Suprapubic skin (tissue), 4 donors: ENCODE measurements at regions not wholly inside any gene's neighbourhood (a gene's known extent, or its start where the extent isn't known, plus 50 kb on each side); places are given as distances from the start of the nearest gene placed in this dataset.

Experiments
- DNase-seq, 2 donors: peaks; one replicate each; pipeline ENCODE4 v3.0.0-alpha.2; 2019; ENCODE audit warnings: low spot score in 2 of 2
- H3K27ac ChIP-seq: fragments of 200-600 bp; sonication (generic); one replicate; pipeline ENCODE4 v1.5.1; 2019
- H3K27me3 ChIP-seq: fragments of 200-600 bp; sonication (generic); one replicate; pipeline ENCODE4 v1.5.1; 2019
- H3K36me3 ChIP-seq: fragments of 200-600 bp; sonication (generic); one replicate; pipeline ENCODE4 v1.5.1; 2019
- H3K4me1 ChIP-seq: fragments of 200-600 bp; sonication (generic); one replicate; pipeline ENCODE4 v1.5.1; 2019
- H3K4me3 ChIP-seq: fragments of 200-600 bp; sonication (generic); one replicate; pipeline ENCODE4 v1.5.1; 2019; ENCODE audit warnings: mild to moderate bottlenecking
- H3K9me3 ChIP-seq: fragments of 200-600 bp; sonication (generic); one replicate; pipeline ENCODE4 v1.5.1; 2019
- CTCF ChIP-seq, 2 donors: fragments of 200-600 bp in 1 of 2; fragments of 450-650 bp in 1 of 2; sonication (generic) in 1 of 2; IDR thresholded peaks; one replicate each; pipeline ENCODE4 v1.5.1; 2016 to 2019; ENCODE audit warnings: antibody characterized with exemption in 2 of 2, mild to moderate bottlenecking in 1 of 2, moderate library complexity in 1 of 2
- EP300 ChIP-seq: sonication (generic); formaldehyde crosslinking; IDR thresholded peaks from one replicate; pipeline ENCODE4 v1.6.1; 2017; ENCODE audit warnings: antibody characterized with exemption
- POLR2A ChIP-seq, 2 donors: fragments of 450-650 bp; IDR thresholded peaks; one replicate each; pipeline ENCODE4 v1.6.1; 2017; ENCODE audit warnings: antibody characterized with exemption in 2 of 2, mild to moderate bottlenecking in 2 of 2, moderate library complexity in 2 of 2
- POLR2AphosphoS5 ChIP-seq, 3 donors: sonication (generic); formaldehyde crosslinking; IDR thresholded peaks; one replicate each; pipeline ENCODE4 v1.6.1; 2017; ENCODE audit warnings: antibody characterized with exemption in 3 of 3
- WGBS: methylation state at CpG from one replicate; pipeline ENCODE4 v1.1.5; 2018; 5-methylcytosine and 5-hydroxymethylcytosine counted together

- no peak for DNase-seq
- WGBS, result 66% methylated on average over 1 of the region's 1 CpG
- TF ChIP-seq POLR2A (IDR thresholded peaks at IDR 0.05) (no peak), EP300 (no peak), POLR2AphosphoS5 (IDR thresholded peaks at IDR 0.05) (no peak), CTCF (IDR thresholded peaks at IDR 0.05) (no peak)
- Histone ChIP-seq H3K9me3 (no peaks in the 10 kb centered on the region), H3K27ac (no peak overlapping the region), H3K36me3 (no peaks in the 10 kb centered on the region), H3K27me3 (no peaks in the 10 kb centered on the region), H3K4me1 (no peaks in the 10 kb centered on the region), H3K4me3 (no peak overlapping the region)
Observed at GRCh38 chr14:28098856-28099255, 667.7 kb upstream of the FOXG1 start.

- Histone ChIP-seq H3K9me3 (no peaks in the 10 kb centered on the region), H3K4me1 (no peaks in the 10 kb centered on the region), H3K4me3 (no peak overlapping the region), H3K36me3 (no peaks in the 10 kb centered on the region), H3K27me3 (no peaks in the 10 kb centered on the region), H3K27ac (no peak overlapping the region)
- no peak for DNase-seq
- TF ChIP-seq EP300 (no peak), POLR2A (IDR thresholded peaks at IDR 0.05) (no peak), CTCF (IDR thresholded peaks at IDR 0.05) (no peak), POLR2AphosphoS5 (IDR thresholded peaks at IDR 0.05) (no peak)
Observed at GRCh38 chr14:28102001-28102400, 664.6 kb upstream of the FOXG1 start.

GRCh38 chr14:28102814-28103213 lies 663.8 kb upstream of the FOXG1 start:
- no peak overlapping the region for H3K27ac ChIP-seq
- no peak for DNase-seq
- TF ChIP-seq POLR2A (IDR thresholded peaks at IDR 0.05), result no peak
- no peak for TF ChIP-seq CTCF (IDR thresholded peaks at IDR 0.05)
- no peak for TF ChIP-seq POLR2AphosphoS5 (IDR thresholded peaks at IDR 0.05)
- TF ChIP-seq EP300, result no peak
- no peaks in the 10 kb centered on the region for H3K9me3 ChIP-seq
- no peaks in the 10 kb centered on the region for H3K36me3 ChIP-seq
- 64% methylated on average over 3 of the region's 3 CpGs for WGBS
- no peaks in the 10 kb centered on the region for H3K4me1 ChIP-seq
- H3K4me3 ChIP-seq, result no peak overlapping the region
- H3K27me3 ChIP-seq, result no peaks in the 10 kb centered on the region

- Histone ChIP-seq H3K4me3 (no peak overlapping the region), H3K27ac (no peak overlapping the region), H3K36me3 (no peaks in the 10 kb centered on the region), H3K27me3 (no peaks in the 10 kb centered on the region), H3K4me1 (no peaks in the 10 kb centered on the region), H3K9me3 (peaks cover 4% of the 10 kb centered on the region)
- 82% methylated on average over 2 of the region's 2 CpGs for WGBS
- no peak for DNase-seq
- TF ChIP-seq CTCF (IDR thresholded peaks at IDR 0.05) (no peak), POLR2A (IDR thresholded peaks at IDR 0.05) (no peak), POLR2AphosphoS5 (IDR thresholded peaks at IDR 0.05) (no peak), EP300 (no peak)
Observed at GRCh38 chr14:28113311-28113710, 653.3 kb upstream of the FOXG1 start.

GRCh38 chr14:28116716-28117115 lies 649.9 kb upstream of the FOXG1 start:
- no peaks in the 10 kb centered on the region for H3K4me1 ChIP-seq
- H3K4me3 ChIP-seq, result no peak overlapping the region
- no peak for DNase-seq
- H3K36me3 ChIP-seq, result no peaks in the 10 kb centered on the region
- TF ChIP-seq EP300, result no peak
- no peak for TF ChIP-seq POLR2A (IDR thresholded peaks at IDR 0.05)
- no peak for TF ChIP-seq CTCF (IDR thresholded peaks at IDR 0.05)
- no peak for TF ChIP-seq POLR2AphosphoS5 (IDR thresholded peaks at IDR 0.05)
- peaks cover 4% of the 10 kb centered on the region for H3K9me3 ChIP-seq
- H3K27me3 ChIP-seq, result no peaks in the 10 kb centered on the region
- H3K27ac ChIP-seq, result no peak overlapping the region
